Gastroesophageal sphincter (tissue), 4 donors: ENCODE measurements at regions not wholly inside any gene's neighbourhood (a gene's known extent, or its start where the extent isn't known, plus 50 kb on each side); places are given as distances from the start of the nearest gene placed in this dataset.

Source experiments
- ATAC-seq: fragments of 150-250 bp; one replicate; pipeline ENCODE4 v1.9.1; 2016; ENCODE audit warnings: mild to moderate bottlenecking, moderate library complexity
- H3K27ac ChIP-seq, 4 donors: fragments of 200-600 bp; sonication (generic) in 3 of 4; 1 replicate in 3 of 4; 2 replicates in 1 of 4; pipeline ENCODE4 v1.5.1; 2016 to 2019
- H3K27me3 ChIP-seq: fragments of 200-600 bp; sonication (generic); one replicate; pipeline ENCODE4 v1.5.1; 2019
- H3K36me3 ChIP-seq, 2 donors: fragments of 200-600 bp; sonication (generic); one replicate each; pipeline ENCODE4 v1.5.1; 2019; ENCODE audit warnings: control low read depth in 1 of 2
- H3K4me1 ChIP-seq, 3 donors: fragments of 200-600 bp; sonication (generic); 1 replicate in 2 of 3; 2 replicates in 1 of 3; pipeline ENCODE4 v1.5.1; 2016 to 2019; ENCODE audit warnings: control low read depth in 2 of 3
- H3K4me3 ChIP-seq, 2 donors: fragments of 200-600 bp; sonication (generic); one replicate each; pipeline ENCODE4 v1.5.1; 2019; ENCODE audit warnings: mild to moderate bottlenecking in 1 of 2, moderate library complexity in 1 of 2
- H3K9me3 ChIP-seq, 3 donors: fragments of 200-600 bp; sonication (generic); one replicate each; pipeline ENCODE4 v1.5.1; 2017 to 2019; ENCODE audit warnings: control low read depth in 2 of 3
- CTCF ChIP-seq, 4 experiments: fragments of 200-600 bp in 2 of 4; fragments of 450-650 bp in 2 of 4; sonication (generic) in 1 of 4; IDR thresholded peaks; one replicate each; pipeline ENCODE4 v1.5.1; 2017 to 2019; ENCODE audit warnings: antibody characterized with exemption in 4 of 4, mild to moderate bottlenecking in 2 of 4, moderate library complexity in 2 of 4
- EP300 ChIP-seq: sonication (generic); formaldehyde crosslinking; IDR thresholded peaks from one replicate; pipeline ENCODE4 v1.6.1; 2017; ENCODE audit warnings: antibody characterized with exemption, mild to moderate bottlenecking
- POLR2A ChIP-seq, 2 donors: fragments of 450-650 bp; IDR thresholded peaks; one replicate each; pipeline ENCODE4 v1.6.1; 2017; ENCODE audit warnings: antibody characterized with exemption in 2 of 2, mild to moderate bottlenecking in 2 of 2, moderate library complexity in 1 of 2
- POLR2AphosphoS5 ChIP-seq: sonication (generic); formaldehyde crosslinking; IDR thresholded peaks from one replicate; pipeline ENCODE4 v1.6.1; 2017; ENCODE audit warnings: antibody characterized with exemption
- WGBS, 2 donors: methylation state at CpG; one replicate each; pipeline ENCODE4 v1.1.5; 2018; ENCODE audit warnings: low coverage in 1 of 2; 5-methylcytosine and 5-hydroxymethylcytosine counted together
- small RNA-seq, 4 donors: library from RNA; depleted of rRNA; stranded (forward); fragments of <200 nt; gene quantifications; one replicate each; pipeline ENCODE3, GENCODE V24; 2016

- Histone ChIP-seq H3K27me3 (no peaks in the 10 kb centered on the region), H3K9me3 (peaks cover 0 to 7% (median 0%) of the 10 kb centered on the region in 3 donors), H3K27ac (no peak overlapping the region), H3K4me1 (peaks cover 0 to 6% (median 0%) of the 10 kb centered on the region in 3 donors), H3K36me3 (no peaks in the 10 kb centered on the region), H3K4me3 (no peak overlapping the region)
- WGBS, 2 donors: 59% methylated on average over 4 of the region's 9 CpGs; no CpG with 5 or more reads in 1 of the 2 donors
- no peak for ATAC-seq
- no peak for TF ChIP-seq POLR2A (IDR thresholded peaks at IDR 0.05)
These were observed 62.5 kb upstream of the FAR2 start for GRCh38 chr12:29086325-29087271.

GRCh38 chr12:29088611-29089219 is 60.4 kb upstream of the FAR2 start:
- Histone ChIP-seq H3K27me3 (no peaks in the 10 kb centered on the region), H3K4me3 (no peak overlapping the region), H3K9me3 (peaks cover 0 to 17% (median 0%) of the 10 kb centered on the region in 3 donors), H3K4me1 (no peaks in the 10 kb centered on the region), H3K27ac (no peak overlapping the region), H3K36me3 (no peaks in the 10 kb centered on the region)
- ATAC-seq: no peak
- no peak for TF ChIP-seq EP300
- TF ChIP-seq POLR2A (IDR thresholded peaks at IDR 0.05): no peak
- no peak for TF ChIP-seq POLR2AphosphoS5
- peak in 2 of 4 experiments; percentile 25 to 26 for TF ChIP-seq CTCF (IDR thresholded peaks at IDR 0.05)

Small RNA genes in the stretch of these regions (small RNA-seq; reads per million reads assigned to genes)
- 0 reads per million in 4 donors for gene AC024255.1
